ENCODE measurements at regions not wholly inside any gene's neighbourhood (a gene's known extent, or its start where the extent isn't known, plus 50 kb on each side); places are given as distances from the start of the nearest gene placed in this dataset.

DNA sequence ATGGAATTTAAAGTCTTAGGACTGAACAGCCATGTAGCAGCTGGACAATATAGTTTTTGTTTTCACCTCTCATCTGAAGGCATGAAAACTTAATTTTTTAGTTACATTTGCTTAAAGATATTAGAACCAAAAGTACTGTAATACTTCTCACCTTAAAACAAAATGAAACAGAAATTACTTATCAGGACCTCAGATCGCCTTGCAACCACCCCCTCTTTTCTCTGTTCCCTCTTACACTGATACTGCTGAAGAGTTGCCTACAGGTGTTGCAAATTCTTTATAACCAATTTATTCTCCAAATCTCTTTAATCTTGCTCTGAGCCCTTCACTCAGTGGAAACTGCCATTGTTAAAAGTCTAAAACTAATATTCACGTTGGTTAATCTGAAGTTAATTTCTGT is 145.0 kb downstream of the SPCS3 start:
- peaks cover 6 to 8% of the 10 kb centered on the region in 2 donors for H3K9me3 Mint-ChIP-seq
- no peak overlapping the region for H3K4me3 Mint-ChIP-seq
- no peaks in the 10 kb centered on the region for H3K27me3 Mint-ChIP-seq
- DNase-seq (no peak), ATAC-seq (replicated peaks) (no peak)
- H3K27ac Mint-ChIP-seq: no peak overlapping the region
- H3K4me1 Mint-ChIP-seq: no peaks in the 10 kb centered on the region
- no peaks in the 10 kb centered on the region for H3K36me3 Mint-ChIP-seq

DNA sequence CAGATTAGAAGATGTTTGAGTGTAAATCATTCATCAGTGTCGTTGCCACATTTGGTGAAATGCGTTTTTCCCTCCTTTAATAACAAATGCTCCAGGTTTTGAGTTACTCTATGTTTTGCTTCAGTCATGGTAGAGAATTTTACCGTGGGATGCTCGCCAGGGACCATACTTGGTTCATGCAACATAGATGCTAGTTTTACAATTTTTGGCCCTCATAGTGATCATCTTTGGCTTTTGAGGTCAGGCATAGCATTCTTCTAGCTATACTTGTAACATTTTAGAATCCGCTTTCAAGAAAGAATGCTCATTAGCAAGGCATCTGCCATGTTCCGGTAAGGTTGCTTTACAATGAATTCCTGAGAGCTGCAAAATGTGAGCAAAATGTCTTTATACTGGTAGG is 147.2 kb downstream of the SPCS3 start:
- Mint-ChIP-seq H3K4me3 (no peak overlapping the region), H3K9me3 (peaks cover 6% of the 10 kb centered on the region in 2 donors), H3K27me3 (no peaks in the 10 kb centered on the region), H3K27ac (no peak overlapping the region), H3K36me3 (no peaks in the 10 kb centered on the region), H3K4me1 (no peaks in the 10 kb centered on the region)
- DNase-seq: no peak
- ATAC-seq (replicated peaks): no peak

DNA sequence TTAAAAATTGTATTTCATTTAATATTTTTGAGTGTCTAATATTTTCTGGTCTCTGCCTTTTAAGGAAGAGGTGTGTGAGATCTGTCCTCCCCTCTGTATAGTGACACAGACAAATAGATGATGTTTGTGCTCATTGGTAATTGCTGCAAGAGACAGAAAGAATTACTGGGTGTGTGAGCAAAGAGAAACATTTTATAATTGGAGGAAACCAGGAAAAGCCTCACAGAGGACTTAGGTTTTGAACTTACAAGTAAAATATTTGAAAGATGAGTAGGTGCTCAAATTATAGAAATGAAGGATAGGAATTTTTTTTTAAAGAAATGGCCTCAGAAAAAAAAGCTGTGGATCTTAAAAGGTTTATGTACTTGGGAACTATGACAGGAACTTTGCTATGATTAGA is 149.8 kb downstream of the SPCS3 start:
- Mint-ChIP-seq H3K27me3 (no peaks in the 10 kb centered on the region), H3K4me3 (no peak overlapping the region), H3K4me1 (no peaks in the 10 kb centered on the region), H3K27ac (no peak overlapping the region), H3K36me3 (no peaks in the 10 kb centered on the region), H3K9me3 (peaks cover 2 to 6% of the 10 kb centered on the region in 2 donors)
- ATAC-seq (replicated peaks) (no peak), DNase-seq (no peak)

DNA sequence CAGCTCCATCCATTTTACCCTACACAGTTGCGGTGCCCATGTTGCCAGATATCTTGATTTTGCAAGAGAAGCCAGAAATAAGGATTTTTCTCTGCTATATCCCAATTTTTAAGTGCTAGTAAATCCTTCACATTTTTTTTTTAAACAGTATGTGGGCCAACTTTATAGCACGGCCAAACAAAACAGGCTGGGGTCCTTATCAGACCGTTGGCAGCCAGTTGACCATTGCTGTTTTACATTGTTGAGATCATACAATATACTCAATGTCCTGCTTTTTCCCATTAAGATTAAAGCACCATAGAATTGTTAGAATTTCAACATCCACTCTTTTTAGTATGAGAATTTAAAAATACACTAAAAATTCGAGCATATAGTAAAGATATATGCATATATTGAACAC is 150.9 kb downstream of the SPCS3 start:
- H3K27ac Mint-ChIP-seq: no peak overlapping the region
- ATAC-seq (replicated peaks) (no peak), DNase-seq (no peak)
- H3K4me3 Mint-ChIP-seq: no peak overlapping the region
- H3K27me3 Mint-ChIP-seq: no peaks in the 10 kb centered on the region
- no peaks in the 10 kb centered on the region for H3K36me3 Mint-ChIP-seq
- H3K9me3 Mint-ChIP-seq: no peaks in the 10 kb centered on the region
- H3K4me1 Mint-ChIP-seq: no peaks in the 10 kb centered on the region

DNA sequence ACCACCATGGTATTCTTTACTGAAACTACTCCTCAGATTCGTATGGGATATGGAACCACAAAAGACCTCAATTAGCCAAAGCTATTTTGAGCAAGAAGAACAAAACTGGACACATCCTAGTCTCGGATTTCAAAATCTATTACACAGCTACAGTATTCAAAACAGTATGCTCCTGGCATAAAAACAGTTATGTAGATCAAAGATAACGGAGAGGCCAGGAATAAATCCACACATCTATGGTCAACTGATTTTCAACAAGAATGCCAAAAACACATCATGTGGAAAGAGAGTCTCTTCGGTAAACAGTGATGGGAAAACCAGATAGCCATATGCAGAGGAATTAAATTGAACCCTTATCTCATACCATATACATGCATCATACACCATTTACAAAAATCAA is 155.3 kb downstream of the SPCS3 start:
- DNase-seq (no peak), ATAC-seq (replicated peaks) (no peak)
- Mint-ChIP-seq H3K4me1 (peaks cover 0 to 6% of the 10 kb centered on the region in 2 donors), H3K4me3 (no peak overlapping the region), H3K27ac (no peak overlapping the region), H3K27me3 (no peaks in the 10 kb centered on the region), H3K36me3 (no peaks in the 10 kb centered on the region), H3K9me3 (peaks cover 4 to 6% of the 10 kb centered on the region in 2 donors)

DNA sequence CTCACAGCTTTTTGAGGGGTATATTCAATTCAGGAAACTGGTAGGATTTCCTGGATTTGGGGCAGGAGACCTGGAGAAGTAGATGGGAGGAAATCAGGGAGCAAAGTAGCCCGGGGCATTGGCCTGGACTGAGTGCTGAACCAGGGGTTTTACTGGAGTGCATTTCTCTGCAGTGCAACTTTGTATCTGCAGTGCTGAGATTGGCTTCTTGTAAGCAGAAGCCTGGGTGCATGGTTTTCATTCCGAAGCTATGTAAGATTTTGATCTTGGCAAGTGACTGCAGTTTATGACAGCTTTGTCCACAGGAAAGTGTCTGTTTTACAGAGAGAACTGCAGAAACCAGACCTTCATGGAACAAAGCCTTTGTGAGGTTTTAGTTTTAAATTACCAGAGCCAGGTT is 158.3 kb downstream of the SPCS3 start:
- Mint-ChIP-seq H3K36me3 (no peaks in the 10 kb centered on the region), H3K9me3 (peaks cover 4 to 6% of the 10 kb centered on the region in 2 donors), H3K27ac (no peak overlapping the region), H3K27me3 (no peaks in the 10 kb centered on the region), H3K4me3 (no peak overlapping the region), H3K4me1 (peaks cover 0 to 6% of the 10 kb centered on the region in 2 donors)
- ATAC-seq (replicated peaks): no peak
- DNase-seq: no peak

DNA sequence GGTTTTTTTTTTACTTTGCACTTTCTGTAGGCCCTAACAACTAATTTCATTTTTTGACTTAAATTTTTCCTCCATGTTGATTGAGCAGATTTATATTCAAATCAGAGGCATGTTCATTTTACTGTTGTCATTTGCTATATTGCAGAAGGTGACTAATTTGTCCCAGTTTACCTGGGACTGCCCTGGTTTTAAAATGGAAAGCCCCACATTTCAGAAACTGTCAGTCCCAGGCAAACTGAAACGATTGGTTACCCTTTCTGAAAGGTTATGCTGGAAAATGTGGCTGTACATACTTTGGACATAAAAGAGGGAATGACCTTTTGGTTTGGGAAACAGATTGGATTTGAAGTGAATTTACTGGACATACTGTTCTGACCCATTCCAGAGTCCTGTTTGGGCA is 160.0 kb downstream of the SPCS3 start:
- peak in 1 of 2 donors; percentile 52 for ATAC-seq (replicated peaks)
- Mint-ChIP-seq H3K27ac (no peak overlapping the region), H3K9me3 (peaks cover 4 to 6% of the 10 kb centered on the region in 2 donors)

DNA sequence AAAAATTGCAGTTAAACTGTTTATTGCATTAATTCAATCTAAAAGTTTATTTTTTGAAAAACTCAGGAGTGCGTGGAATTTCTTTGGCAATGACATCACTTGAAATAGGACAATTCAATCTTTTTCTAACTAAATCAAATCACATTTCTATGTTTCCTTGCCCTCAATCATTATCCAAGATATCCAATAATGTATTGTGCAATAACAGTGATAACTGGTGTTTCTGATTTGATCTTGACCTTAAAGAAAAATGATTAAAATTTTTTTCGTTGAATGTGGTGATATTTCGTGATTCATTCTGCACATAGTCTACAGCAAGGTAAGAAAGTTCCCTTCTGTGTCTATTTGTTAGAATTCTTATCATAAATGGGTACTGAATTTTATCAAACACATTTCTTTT is 163.2 kb downstream of the SPCS3 start:
- ATAC-seq (replicated peaks) (no peak), DNase-seq (no peak)
- Mint-ChIP-seq H3K36me3 (no peaks in the 10 kb centered on the region), H3K9me3 (peaks cover 3 to 4% of the 10 kb centered on the region in 2 donors), H3K4me1 (peaks cover 0 to 6% of the 10 kb centered on the region in 2 donors), H3K27ac (no peak overlapping the region), H3K4me3 (no peak overlapping the region), H3K27me3 (no peaks in the 10 kb centered on the region)

More for the DNA sequence above, 160.0 kb downstream of the SPCS3 start:
- no peak for DNase-seq
- no peak overlapping the region for H3K4me3 Mint-ChIP-seq
- H3K36me3 Mint-ChIP-seq: no peaks in the 10 kb centered on the region
- no peaks in the 10 kb centered on the region for H3K27me3 Mint-ChIP-seq
- peaks cover 0 to 6% of the 10 kb centered on the region in 2 donors for H3K4me1 Mint-ChIP-seq

DNA sequence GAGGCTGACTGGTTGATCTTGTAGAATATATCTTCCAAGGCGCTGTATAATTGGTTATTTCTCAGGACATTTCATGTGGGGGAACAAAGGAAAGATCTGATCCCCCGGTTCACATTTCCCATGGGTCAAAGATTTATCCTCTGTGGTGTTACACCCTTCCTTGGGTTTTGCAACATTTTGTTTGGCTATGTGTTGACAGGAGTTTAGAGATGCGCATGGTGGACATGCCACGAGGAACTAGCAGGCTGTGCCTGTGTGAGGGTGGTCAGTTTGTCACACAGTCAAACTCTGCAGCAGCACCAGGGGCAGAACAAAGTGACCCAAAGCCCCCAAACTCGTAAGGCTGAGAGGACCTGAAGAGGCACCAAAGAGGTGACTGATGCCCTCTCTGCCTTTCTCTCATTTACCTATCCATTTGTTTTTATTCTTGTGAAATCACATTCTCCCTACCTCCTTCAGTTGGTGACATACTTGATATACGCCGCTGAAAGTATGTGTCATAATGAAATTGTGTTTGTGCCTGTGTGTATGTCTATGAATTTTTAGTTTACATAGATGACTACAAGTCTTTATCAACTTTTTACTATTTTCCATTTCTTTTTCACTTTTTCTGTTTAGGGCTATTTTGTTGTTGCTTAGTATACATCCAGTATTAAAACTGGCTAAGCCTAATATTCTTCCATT is 164.7 kb downstream of the SPCS3 start:
- H3K4me3 Mint-ChIP-seq: no peak overlapping the region
- peaks cover under 1 to 1% of the 10 kb centered on the region in 2 donors for H3K9me3 Mint-ChIP-seq
- H3K27ac Mint-ChIP-seq: no peak overlapping the region
- H3K36me3 Mint-ChIP-seq: no peaks in the 10 kb centered on the region
- ATAC-seq (replicated peaks): no peak
- H3K27me3 Mint-ChIP-seq: no peaks in the 10 kb centered on the region
- no peak for DNase-seq
- H3K4me1 Mint-ChIP-seq: peaks cover 0 to 2% of the 10 kb centered on the region in 2 donors

DNA sequence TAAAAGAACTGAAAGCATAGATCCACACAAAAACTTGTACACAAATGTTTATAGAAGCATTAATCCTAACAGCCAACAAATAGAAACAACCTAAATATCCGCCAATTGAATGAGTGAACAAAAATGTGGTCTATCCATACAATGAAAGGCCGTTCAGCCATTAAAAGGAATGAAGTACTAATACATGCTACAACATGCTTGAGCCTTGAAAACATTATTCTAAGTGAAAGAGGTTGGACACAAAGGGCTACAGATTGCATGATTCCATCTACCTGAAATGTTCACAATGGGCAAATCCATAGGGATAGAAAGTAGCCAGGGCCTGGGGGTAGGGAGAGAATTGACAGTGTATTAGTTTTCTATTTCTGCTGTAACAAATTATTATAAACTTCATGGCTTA is 169.2 kb downstream of the SPCS3 start:
- ATAC-seq (replicated peaks): no peak
- DNase-seq: no peak
- Mint-ChIP-seq H3K9me3 (peaks cover 0 to 3% of the 10 kb centered on the region in 2 donors), H3K27ac (no peak overlapping the region), H3K4me3 (no peak overlapping the region), H3K36me3 (no peaks in the 10 kb centered on the region), H3K4me1 (no peaks in the 10 kb centered on the region), H3K27me3 (no peaks in the 10 kb centered on the region)

DNA sequence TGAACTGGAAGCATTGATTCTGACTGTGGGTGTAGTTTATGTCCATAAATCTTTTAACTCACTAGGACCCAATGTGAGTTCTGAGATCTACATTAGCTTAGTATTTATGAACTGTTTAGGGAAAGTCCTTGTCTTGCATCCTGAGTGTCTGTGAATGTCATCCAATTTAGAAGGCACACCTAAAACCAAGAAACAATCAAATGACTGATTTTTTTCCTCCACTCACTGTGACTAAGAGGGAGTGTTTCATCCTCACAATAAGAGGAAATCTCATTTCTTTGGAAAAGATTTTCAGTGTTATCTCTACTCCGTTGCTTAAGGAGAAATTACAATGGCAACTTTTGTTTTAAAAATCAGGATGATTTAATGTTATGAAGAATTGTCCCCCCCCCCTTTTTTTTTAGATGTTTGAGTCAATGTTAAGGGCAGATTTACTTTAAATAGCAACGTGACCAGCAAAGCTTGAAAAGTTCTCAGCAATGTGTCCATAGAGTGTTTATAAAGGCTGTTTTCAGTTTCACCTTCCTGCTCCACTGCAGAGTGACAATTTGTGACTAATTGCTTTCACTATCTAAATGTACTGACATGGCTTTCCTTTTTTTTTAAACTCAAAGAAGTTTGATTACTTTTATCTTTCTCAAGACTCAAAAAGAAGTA is 173.0 kb downstream of the SPCS3 start:
- peak in 1 of 2 donors; percentile 51 for ATAC-seq (replicated peaks)
- no peaks in the 10 kb centered on the region for H3K4me1 Mint-ChIP-seq
- peaks cover 6 to 14% of the 10 kb centered on the region in 2 donors for H3K9me3 Mint-ChIP-seq

DNA sequence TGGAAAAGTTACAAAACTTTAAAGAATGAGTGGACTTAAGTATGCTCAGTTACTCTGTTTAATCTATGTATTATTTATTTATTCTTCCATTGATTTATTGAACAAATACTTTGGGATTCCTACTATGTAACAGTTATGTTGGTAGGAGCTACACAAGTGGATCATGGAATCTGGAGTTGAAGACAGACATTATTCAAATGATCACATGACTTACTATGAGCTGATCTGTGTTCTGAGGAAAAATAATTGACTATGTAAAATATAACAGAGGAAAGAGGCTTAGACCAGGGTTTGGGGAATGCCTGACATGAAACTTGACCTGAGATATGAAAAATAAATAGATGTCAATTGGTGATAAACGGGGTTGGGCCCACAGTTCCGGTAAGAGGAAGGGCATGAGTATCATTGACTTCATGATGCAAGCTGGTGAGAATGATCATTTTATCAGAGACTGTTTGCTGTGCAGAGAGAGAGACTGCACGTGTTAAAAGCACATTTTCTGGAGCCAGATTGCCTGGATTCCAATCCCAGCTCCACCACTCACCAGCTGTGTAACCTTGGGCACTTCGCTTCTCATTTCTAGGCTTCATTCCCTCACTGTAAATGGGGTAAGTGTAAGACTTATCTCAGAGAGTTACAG is 179.0 kb downstream of the SPCS3 start:
- no peaks in the 10 kb centered on the region for H3K4me1 Mint-ChIP-seq
- no peak overlapping the region for H3K27ac Mint-ChIP-seq
- H3K27me3 Mint-ChIP-seq: no peaks in the 10 kb centered on the region
- H3K36me3 Mint-ChIP-seq: no peaks in the 10 kb centered on the region
- no peak for DNase-seq
- H3K4me3 Mint-ChIP-seq: no peak overlapping the region
- H3K9me3 Mint-ChIP-seq: peaks cover 6 to 13% of the 10 kb centered on the region in 2 donors
- ATAC-seq (replicated peaks): no peak

More for the DNA sequence above, 173.0 kb downstream of the SPCS3 start:
- no peak for DNase-seq
- no peaks in the 10 kb centered on the region for H3K27me3 Mint-ChIP-seq
- no peaks in the 10 kb centered on the region for H3K36me3 Mint-ChIP-seq
- H3K4me3 Mint-ChIP-seq: no peak overlapping the region
- H3K27ac Mint-ChIP-seq: no peak overlapping the region

DNA sequence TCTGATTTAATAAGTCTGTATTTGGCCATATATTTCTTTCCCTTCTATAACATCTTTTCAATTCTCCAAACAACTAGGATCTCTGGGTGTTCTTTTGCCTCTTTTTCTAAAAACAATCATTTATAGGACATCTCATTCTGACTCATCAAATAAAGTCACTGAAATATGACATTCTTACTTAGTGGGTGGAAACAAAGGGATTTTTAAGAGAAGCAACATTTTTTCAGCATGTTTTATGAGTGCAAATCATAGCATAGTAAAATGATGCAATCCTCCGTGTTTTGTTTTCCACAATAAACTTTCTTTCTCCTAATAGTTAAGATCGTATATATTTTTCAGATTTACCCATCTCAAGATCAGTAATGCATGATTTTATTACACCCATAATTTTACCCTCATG is 179.8 kb downstream of the SPCS3 start:
- no peak for ATAC-seq (replicated peaks)
- DNase-seq: no peak
- Mint-ChIP-seq H3K27me3 (no peaks in the 10 kb centered on the region), H3K36me3 (no peaks in the 10 kb centered on the region), H3K4me3 (no peak overlapping the region), H3K27ac (no peak overlapping the region), H3K9me3 (peaks cover 6 to 13% of the 10 kb centered on the region in 2 donors), H3K4me1 (no peaks in the 10 kb centered on the region)

DNA sequence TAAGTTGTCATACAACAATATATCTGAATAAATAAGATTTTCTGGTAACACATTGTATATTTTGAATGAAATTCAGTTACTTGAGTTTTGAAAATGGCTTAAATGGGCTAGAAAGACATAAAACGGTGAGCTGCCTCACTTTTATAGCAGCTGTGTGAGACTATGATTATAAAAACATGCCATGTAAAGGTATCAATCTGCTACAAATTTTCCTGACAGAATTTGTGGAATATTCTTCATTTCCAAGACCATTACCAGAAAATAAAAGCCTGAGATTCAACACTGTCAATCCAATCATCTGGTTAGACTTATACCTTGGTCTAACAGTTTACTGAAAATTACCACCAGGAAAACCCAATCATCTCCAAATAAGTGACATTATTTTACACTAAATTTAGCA is 181.1 kb downstream of the SPCS3 start:
- Mint-ChIP-seq H3K36me3 (no peaks in the 10 kb centered on the region), H3K4me1 (no peaks in the 10 kb centered on the region), H3K27me3 (no peaks in the 10 kb centered on the region), H3K9me3 (peaks cover 0 to 7% of the 10 kb centered on the region in 2 donors), H3K27ac (no peak overlapping the region), H3K4me3 (no peak overlapping the region)
- no peak for DNase-seq
- no peak for ATAC-seq (replicated peaks)

DNA sequence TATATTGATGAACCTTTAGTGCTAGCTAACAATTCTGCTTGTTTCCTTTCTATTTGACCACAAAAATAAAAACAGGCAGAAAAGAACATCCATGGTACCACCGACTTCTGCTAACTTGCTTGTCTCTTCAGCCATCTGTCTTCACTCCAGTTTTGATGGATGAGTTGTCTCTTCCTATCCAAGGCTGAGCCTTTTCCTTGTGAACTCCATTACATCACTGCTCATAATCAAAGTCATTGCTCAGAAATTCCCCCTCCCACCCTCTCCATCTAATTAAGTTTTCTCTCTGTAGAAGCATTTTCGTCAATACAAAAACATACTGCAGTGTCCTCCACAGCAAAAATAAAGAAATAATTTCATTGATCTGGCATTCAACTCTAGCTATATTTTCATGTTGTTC is 184.4 kb downstream of the SPCS3 start:
- no peak for DNase-seq
- no peaks in the 10 kb centered on the region for H3K4me1 Mint-ChIP-seq
- no peak overlapping the region for H3K4me3 Mint-ChIP-seq
- H3K9me3 Mint-ChIP-seq: peaks cover 0 to 2% of the 10 kb centered on the region in 2 donors
- H3K27me3 Mint-ChIP-seq: no peaks in the 10 kb centered on the region
- no peaks in the 10 kb centered on the region for H3K36me3 Mint-ChIP-seq
- no peak for ATAC-seq (replicated peaks)
- H3K27ac Mint-ChIP-seq: no peak overlapping the region

All from stimulated activated naive B cell treated with anti-CD40 and anti-IgM and Interleukin-4, amounts not matched to agents 10 μg/mL and 1 μg/mL and 100 μg/mL, for 72 hours (primary cell).